WTC11 (cell line): ENCODE measurements at regions not wholly inside any gene's neighbourhood (a gene's known extent, or its start where the extent isn't known, plus 50 kb on each side); places are given as distances from the start of the nearest gene placed in this dataset.

ENCODE experiments used
- ATAC-seq: fragments of 200-7000 bp; cut with Tn5 transposase; 2 replicates; pipeline ENCODE4 v1.10.0; 2021; ENCODE audit warnings: mild to moderate bottlenecking, moderate library complexity
- CTCF ChIA-PET: fragments of 300-600 bp; sonication (Branson Sonifier 250); formaldehyde crosslinking; loops from one replicate; lab custom pipeline; 2021; ENCODE audit warnings: antibody characterized with exemption; lab: Charles Lee
- POLR2A ChIA-PET: fragments of 350-600 bp; sonication (Branson Sonifier 250); formaldehyde crosslinking; loops from one replicate; lab custom pipeline; 2021; ENCODE audit warnings: antibody characterized with exemption; lab: Charles Lee
- DNase-seq: peaks from one replicate; pipeline ENCODE4 v3.0.0; 2021; ENCODE audit warnings: low spot score
- H3K27ac Mint-ChIP-seq: 2 replicates; pipeline ENCODE4 v1.8.0; 2021; ENCODE audit warnings: mixed read lengths
- H3K27me3 Mint-ChIP-seq: 2 replicates; pipeline ENCODE4 v1.8.0; 2021; ENCODE audit warnings: low read depth, mild to moderate bottlenecking, moderate library complexity, mixed read lengths
- H3K36me3 Mint-ChIP-seq: 2 replicates; pipeline ENCODE4 v1.8.0; 2021; ENCODE audit warnings: mixed read lengths
- H3K4me1 Mint-ChIP-seq: 2 replicates; pipeline ENCODE4 v1.8.0; 2022; ENCODE audit warnings: mixed read lengths
- H3K4me3 Mint-ChIP-seq: 2 replicates; pipeline ENCODE4 v1.8.0; 2021; ENCODE audit warnings: mild to moderate bottlenecking, moderate library complexity, mixed read lengths
- H3K9me3 Mint-ChIP-seq: 2 replicates; pipeline ENCODE4 v1.8.0; 2021; ENCODE audit warnings: mixed read lengths
- AFF4 ChIP-seq: sonication (generic); formaldehyde crosslinking; IDR thresholded peaks from 2 replicates; pipeline ENCODE4 v1.8.1; 2023; ENCODE audit warnings: mild to moderate bottlenecking, missing genetic modification reagents, borderline replicate concordance
- ATF1 ChIP-seq: sonication (generic); formaldehyde crosslinking; IDR thresholded peaks from 2 replicates; pipeline ENCODE4 v1.8.1; 2023; ENCODE audit warnings: mild to moderate bottlenecking, moderate library complexity, missing genetic modification reagents
- CDX4 ChIP-seq: fragments of 250-450 bp; sonication (Bioruptor Pico); IDR thresholded peaks from 2 replicates; pipeline ENCODE4 v1.9.0; 2021; ENCODE audit warnings: moderate library complexity, mild to moderate bottlenecking, inconsistent platforms, borderline replicate concordance
- E2F4 ChIP-seq: sonication (generic); formaldehyde crosslinking; IDR thresholded peaks from 2 replicates; pipeline ENCODE4 v1.8.1; 2022; ENCODE audit warnings: low read depth, mild to moderate bottlenecking, moderate library complexity, missing genetic modification reagents, borderline replicate concordance
- EMX1 ChIP-seq: fragments of 250-450 bp; sonication (Bioruptor Pico); IDR thresholded peaks from 2 replicates; pipeline ENCODE4 v1.8.0; 2021; ENCODE audit warnings: mild to moderate bottlenecking
- FOXP1 ChIP-seq: sonication (generic); formaldehyde crosslinking; IDR thresholded peaks from 2 replicates; pipeline ENCODE4 v1.8.0; 2022; ENCODE audit warnings: missing genetic modification reagents, mild to moderate bottlenecking, moderate library complexity, borderline replicate concordance
- PRRX2 ChIP-seq: fragments of 250-450 bp; sonication (Bioruptor Pico); IDR thresholded peaks from 2 replicates; pipeline ENCODE4 v1.8.0; 2021; ENCODE audit warnings: mild to moderate bottlenecking
- SMAD3 ChIP-seq: sonication (generic); formaldehyde crosslinking; IDR thresholded peaks from 2 replicates; pipeline ENCODE4 v1.8.0; 2022; ENCODE audit warnings: missing genetic modification reagents, mild to moderate bottlenecking, borderline replicate concordance
- SMAD4 ChIP-seq: sonication (generic); formaldehyde crosslinking; IDR thresholded peaks from 2 replicates; pipeline ENCODE4 v1.8.0; 2022; ENCODE audit warnings: mild to moderate bottlenecking, missing genetic modification reagents
- STAT6 ChIP-seq: sonication (generic); formaldehyde crosslinking; conservative IDR thresholded peaks from 2 replicates; pipeline ENCODE4 v1.8.1; 2023; ENCODE audit warnings: mild to moderate bottlenecking, low read depth, missing genetic modification reagents, moderate library complexity
- TEAD1 ChIP-seq: sonication (generic); formaldehyde crosslinking; IDR thresholded peaks from 2 replicates; pipeline ENCODE4 v1.8.0; 2022; ENCODE audit warnings: mild to moderate bottlenecking, missing genetic modification reagents
- USF1 ChIP-seq: sonication (generic); formaldehyde crosslinking; IDR thresholded peaks from 2 replicates; pipeline ENCODE4 v1.8.0; 2022; ENCODE audit warnings: mild to moderate bottlenecking, missing genetic modification reagents
- USF2 ChIP-seq: sonication (generic); formaldehyde crosslinking; IDR thresholded peaks from 2 replicates; pipeline ENCODE4 v1.8.1; 2023; ENCODE audit warnings: mild to moderate bottlenecking, missing genetic modification reagents, moderate library complexity
- ZNF121 ChIP-seq: sonication (generic); formaldehyde crosslinking; IDR thresholded peaks from 2 replicates; pipeline ENCODE4 v1.8.0; 2023; ENCODE audit warnings: missing genetic modification reagents
- ZNF138 ChIP-seq: sonication (generic); formaldehyde crosslinking; conservative IDR thresholded peaks from 2 replicates; pipeline ENCODE4 v1.8.1; 2022; ENCODE audit warnings: mild to moderate bottlenecking, moderate library complexity, missing genetic modification reagents
- ZNF219 ChIP-seq: sonication (generic); formaldehyde crosslinking; IDR thresholded peaks from 2 replicates; pipeline ENCODE4 v1.8.0; 2023; ENCODE audit warnings: missing genetic modification reagents, mild to moderate bottlenecking, borderline replicate concordance
- ZNF232 ChIP-seq: sonication (generic); formaldehyde crosslinking; IDR thresholded peaks from 2 replicates; pipeline ENCODE4 v1.8.0; 2022; ENCODE audit warnings: mild to moderate bottlenecking, missing genetic modification reagents
- ZNF263 ChIP-seq: sonication (generic); formaldehyde crosslinking; IDR thresholded peaks from 2 replicates; pipeline ENCODE4 v1.8.1; 2022; ENCODE audit warnings: low read depth, mild to moderate bottlenecking, moderate library complexity, missing genetic modification reagents
- ZNF512 ChIP-seq: sonication (generic); formaldehyde crosslinking; IDR thresholded peaks from 2 replicates; pipeline ENCODE4 v1.8.1; 2022; ENCODE audit warnings: missing genetic modification reagents, borderline replicate concordance
- ZNF671 ChIP-seq: fragments of 250-450 bp; sonication (Bioruptor Pico); IDR thresholded peaks from 2 replicates; pipeline ENCODE4 v1.8.0; 2021; ENCODE audit warnings: mild to moderate bottlenecking

GRCh38 chr1:209526137-209526536, 57.4 kb upstream of the CAMK1G start:
- TF ChIP-seq ZNF671 (CRISPR knock-in tag) (no peak), SMAD3 (CRISPR knock-in tag) (no peak), ZNF512 (CRISPR knock-in tag) (no peak), E2F4 (CRISPR knock-in tag) (no peak), ZNF232 (CRISPR knock-in tag) (no peak), ZNF121 (no peak), EMX1 (CRISPR knock-in tag) (no peak), USF1 (CRISPR knock-in tag) (no peak), FOXP1 (CRISPR knock-in tag) (no peak), ATF1 (CRISPR knock-in tag) (no peak)
- no peak for ATAC-seq
- no peak overlapping the region for H3K27ac Mint-ChIP-seq
- ChIA-PET CTCF (interaction anchor here (1.6 kb wide), 1 partner anchor 13 kb away, joined by 4 read pairs; no protein-coding TSS in a partner anchor), POLR2A (no interaction called here)
- H3K36me3 Mint-ChIP-seq = no peaks in the 10 kb centered on the region
- no peak for DNase-seq
- H3K9me3 Mint-ChIP-seq = no peaks in the 10 kb centered on the region
- H3K4me3 Mint-ChIP-seq = no peak overlapping the region
- no peaks in the 10 kb centered on the region for H3K4me1 Mint-ChIP-seq
- peaks cover 21% of the 10 kb centered on the region for H3K27me3 Mint-ChIP-seq

- DNase-seq = no peak
- Mint-ChIP-seq H3K27ac (no peak overlapping the region), H3K36me3 (no peaks in the 10 kb centered on the region), H3K4me1 (no peaks in the 10 kb centered on the region; the same call in 1 of the 2 replicates), H3K27me3 (peaks cover 23% of the 10 kb centered on the region), H3K9me3 (no peaks in the 10 kb centered on the region), H3K4me3 (no peak overlapping the region)
- ChIA-PET POLR2A (no interaction called here), CTCF (no interaction called here)
- no peak for ATAC-seq
- no peak for TF ChIP-seq ZNF219 (CRISPR knock-in tag)
- TF ChIP-seq USF1 (CRISPR knock-in tag) = no peak
- TF ChIP-seq USF2 (CRISPR knock-in tag) = no peak
- no peak for TF ChIP-seq CDX4 (CRISPR knock-in tag)
- TF ChIP-seq ZNF263 (CRISPR knock-in tag) = no peak
- TF ChIP-seq AFF4 (CRISPR knock-in tag) = no peak
- no peak for TF ChIP-seq STAT6 (CRISPR knock-in tag)
- TF ChIP-seq ATF1 (CRISPR knock-in tag) = no peak
- no peak for TF ChIP-seq PRRX2
- no peak for TF ChIP-seq SMAD4 (CRISPR knock-in tag)
- TF ChIP-seq ZNF138 (CRISPR knock-in tag) = no peak
- no peak for TF ChIP-seq TEAD1 (CRISPR knock-in tag)
Observed at GRCh38 chr1:209527372-209527771, 56.1 kb upstream of the CAMK1G start.
